ENCODE measurements at regions not wholly inside any gene's neighbourhood (a gene's known extent, or its start where the extent isn't known, plus 50 kb on each side); places are given as distances from the start of the nearest gene placed in this dataset.

DNA sequence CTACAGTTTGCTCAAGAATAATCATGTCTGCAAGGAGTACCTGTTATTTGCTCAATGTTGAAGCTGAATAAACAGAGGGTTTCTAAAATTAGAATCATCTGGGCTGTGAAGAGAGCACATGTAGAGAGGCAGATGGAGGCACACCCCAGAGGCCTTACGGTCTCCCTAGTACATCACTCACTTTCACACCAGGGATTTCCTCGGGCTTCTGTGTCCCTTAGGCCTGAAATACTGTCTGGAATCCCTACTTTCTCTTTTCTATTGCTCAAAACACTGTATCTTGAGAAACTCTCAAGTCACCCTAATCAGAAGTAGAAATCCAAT lies 473.7 kb upstream of the ROBO2 start:
- H3K9me3 ChIP-seq, result no peaks in the 10 kb centered on the region
- H3K36me3 ChIP-seq, result no peaks in the 10 kb centered on the region
- no peak overlapping the region for H3K4me3 ChIP-seq
- H3K27me3 ChIP-seq (replicated peaks; ENCODE audit: insufficient read depth), result no peaks in the 10 kb centered on the region
- no peaks in the 10 kb centered on the region for H3K4me1 ChIP-seq (ENCODE audit: control insufficient read depth in 1 of 2, low read depth in 2 of 2)
- TF ChIP-seq, protein P1, sequence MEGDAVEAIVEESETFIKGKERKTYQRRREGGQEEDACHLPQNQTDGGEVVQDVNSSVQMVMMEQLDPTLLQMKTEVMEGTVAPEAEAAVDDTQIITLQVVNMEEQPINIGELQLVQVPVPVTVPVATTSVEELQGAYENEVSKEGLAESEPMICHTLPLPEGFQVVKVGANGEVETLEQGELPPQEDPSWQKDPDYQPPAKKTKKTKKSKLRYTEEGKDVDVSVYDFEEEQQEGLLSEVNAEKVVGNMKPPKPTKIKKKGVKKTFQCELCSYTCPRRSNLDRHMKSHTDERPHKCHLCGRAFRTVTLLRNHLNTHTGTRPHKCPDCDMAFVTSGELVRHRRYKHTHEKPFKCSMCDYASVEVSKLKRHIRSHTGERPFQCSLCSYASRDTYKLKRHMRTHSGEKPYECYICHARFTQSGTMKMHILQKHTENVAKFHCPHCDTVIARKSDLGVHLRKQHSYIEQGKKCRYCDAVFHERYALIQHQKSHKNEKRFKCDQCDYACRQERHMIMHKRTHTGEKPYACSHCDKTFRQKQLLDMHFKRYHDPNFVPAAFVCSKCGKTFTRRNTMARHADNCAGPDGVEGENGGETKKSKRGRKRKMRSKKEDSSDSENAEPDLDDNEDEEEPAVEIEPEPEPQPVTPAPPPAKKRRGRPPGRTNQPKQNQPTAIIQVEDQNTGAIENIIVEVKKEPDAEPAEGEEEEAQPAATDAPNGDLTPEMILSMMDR (IDR thresholded peaks at IDR 0.05), result no peak
- DNase-seq (ENCODE audit: low spot score), result no peak
- no peak for ATAC-seq (ENCODE audit: insufficient number of reproducible peaks, low FRiP score, low read depth)
- no peak overlapping the region for H3K27ac ChIP-seq

DNA sequence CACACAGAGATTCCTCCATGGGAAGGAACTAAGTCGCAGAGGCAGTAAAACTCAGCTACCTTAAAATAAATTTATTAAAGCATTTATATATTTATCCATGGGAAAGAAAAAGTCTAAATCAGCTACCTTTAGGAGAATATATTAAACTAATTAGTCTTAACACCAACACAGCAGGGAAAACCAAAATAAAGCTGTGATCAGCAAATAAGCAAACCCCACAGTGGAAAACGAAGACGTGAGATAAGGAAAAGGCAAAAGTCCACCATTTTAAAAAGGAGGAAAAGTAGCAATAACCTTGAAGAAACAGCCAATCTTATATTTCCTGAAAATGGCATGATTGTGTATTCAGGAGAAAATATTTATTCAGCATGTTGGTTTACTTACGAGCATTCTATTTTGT lies 473.0 kb upstream of the ROBO2 start:
- Histone ChIP-seq H3K36me3 (no peaks in the 10 kb centered on the region), H3K4me3 (no peak overlapping the region), H3K9me3 (no peaks in the 10 kb centered on the region), H3K4me1 (ENCODE audit: control insufficient read depth in 1 of 2, low read depth in 2 of 2) (no peaks in the 10 kb centered on the region), H3K27me3 (replicated peaks; ENCODE audit: insufficient read depth) (no peaks in the 10 kb centered on the region), H3K27ac (no peak overlapping the region)
- DNase-seq (ENCODE audit: low spot score) (no peak), ATAC-seq (ENCODE audit: insufficient number of reproducible peaks, low FRiP score, low read depth) (no peak)
- TF ChIP-seq, protein P1 (IDR thresholded peaks at IDR 0.05), result no peak

DNA sequence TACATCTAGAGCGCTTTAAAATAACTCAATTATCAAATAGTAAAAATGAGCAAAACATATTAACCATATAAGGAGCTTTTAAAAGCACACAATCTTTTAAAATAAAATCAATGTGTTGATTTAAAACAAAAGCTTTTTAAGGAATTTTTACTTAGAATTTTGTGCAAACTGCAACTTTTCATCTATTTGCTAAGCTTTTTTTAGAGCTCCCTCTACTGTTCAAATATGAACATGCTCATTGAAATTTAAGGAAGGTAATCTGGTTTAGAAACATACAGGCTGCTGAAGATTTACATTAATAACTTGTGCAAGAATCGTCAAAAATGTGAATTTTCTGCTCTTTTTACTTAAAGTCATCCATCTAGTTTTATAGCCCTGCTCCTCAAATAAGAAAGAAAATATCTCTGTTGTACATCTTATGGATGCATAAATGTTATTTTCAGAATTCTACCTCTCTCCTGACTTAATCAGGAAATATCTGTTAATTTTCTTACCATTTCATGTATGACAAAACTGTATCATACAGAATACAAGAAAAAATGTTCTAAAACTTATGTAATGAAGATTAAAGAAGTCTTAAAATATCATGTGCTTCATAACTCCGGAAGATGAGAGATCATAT lies 469.4 kb upstream of the ROBO2 start:
- Histone ChIP-seq H3K36me3 (no peaks in the 10 kb centered on the region), H3K4me1 (ENCODE audit: control insufficient read depth in 1 of 2, low read depth in 2 of 2) (no peaks in the 10 kb centered on the region), H3K27ac (no peak overlapping the region), H3K9me3 (no peaks in the 10 kb centered on the region), H3K4me3 (no peak overlapping the region), H3K27me3 (replicated peaks; ENCODE audit: insufficient read depth) (no peaks in the 10 kb centered on the region)
- ATAC-seq (ENCODE audit: insufficient number of reproducible peaks, low FRiP score, low read depth) (no peak), DNase-seq (ENCODE audit: low spot score) (no peak)
- TF ChIP-seq, protein P1 (IDR thresholded peaks at IDR 0.05), result peak; percentile 34

DNA sequence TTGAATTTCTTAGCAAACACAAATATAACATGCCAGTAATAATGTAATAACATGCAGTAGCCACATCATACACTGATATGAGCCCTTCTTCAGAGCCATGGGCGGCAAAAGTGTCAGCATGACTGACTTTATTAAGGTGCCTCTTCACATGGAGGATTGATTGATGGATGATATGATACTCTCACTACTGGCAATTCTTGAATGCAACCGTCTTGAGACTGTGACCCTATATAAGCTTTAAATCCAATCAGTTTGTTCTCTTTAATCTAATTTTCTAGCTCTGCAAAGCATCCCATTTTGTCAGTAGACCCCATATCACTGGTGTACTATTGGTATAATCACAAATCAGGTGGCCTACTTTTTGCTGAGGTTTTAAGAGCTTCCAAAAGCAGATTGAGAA lies 463.7 kb upstream of the ROBO2 start:
- Histone ChIP-seq H3K27ac (no peak overlapping the region), H3K9me3 (no peaks in the 10 kb centered on the region), H3K4me3 (no peak overlapping the region), H3K36me3 (no peaks in the 10 kb centered on the region), H3K4me1 (ENCODE audit: control insufficient read depth in 1 of 2, low read depth in 2 of 2) (no peaks in the 10 kb centered on the region), H3K27me3 (replicated peaks; ENCODE audit: insufficient read depth) (no peaks in the 10 kb centered on the region)
- TF ChIP-seq, protein P1 (IDR thresholded peaks at IDR 0.05), result no peak
- no peak for ATAC-seq (ENCODE audit: insufficient number of reproducible peaks, low FRiP score, low read depth)
- DNase-seq (ENCODE audit: low spot score), result no peak

DNA sequence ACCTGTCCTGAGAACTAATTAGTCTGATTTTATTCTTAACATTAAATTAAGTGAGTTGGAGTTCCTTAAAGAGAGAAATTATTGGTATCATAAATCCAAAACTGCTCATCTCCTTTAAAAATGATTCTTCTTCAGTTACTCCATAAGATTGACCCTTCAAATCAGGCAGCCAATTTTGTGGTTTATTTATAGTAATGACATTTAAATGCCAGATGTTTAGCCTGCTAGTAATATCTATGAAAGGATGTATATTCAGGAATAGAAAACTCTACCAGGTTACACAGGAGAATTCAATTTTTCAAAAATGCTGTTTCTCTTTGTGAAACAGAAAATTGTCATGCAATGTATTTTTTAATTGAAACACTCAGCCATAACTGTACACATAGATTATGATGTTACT lies 457.8 kb upstream of the ROBO2 start:
- ATAC-seq (ENCODE audit: insufficient number of reproducible peaks, low FRiP score, low read depth), result no peak
- TF ChIP-seq, protein P1 (IDR thresholded peaks at IDR 0.05), result no peak

More for the DNA sequence above, 457.8 kb upstream of the ROBO2 start:
- DNase-seq (ENCODE audit: low spot score), result no peak
- Histone ChIP-seq H3K4me3 (no peak overlapping the region), H3K4me1 (ENCODE audit: control insufficient read depth in 1 of 2, low read depth in 2 of 2) (no peaks in the 10 kb centered on the region), H3K27ac (no peak overlapping the region), H3K36me3 (no peaks in the 10 kb centered on the region), H3K9me3 (no peaks in the 10 kb centered on the region), H3K27me3 (replicated peaks; ENCODE audit: insufficient read depth) (no peaks in the 10 kb centered on the region)

Data from thoracic aorta (tissue), 2 donors.